SK-N-SH treated with all-trans-retinoic acid at 6 μM for 48 hours (cell line): ENCODE measurements at regions not wholly inside any gene's neighbourhood (a gene's known extent, or its start where the extent isn't known, plus 50 kb on each side); places are given as distances from the start of the nearest gene placed in this dataset.

Experiments used
- ARNTL ChIP-seq: fragments of 450-650 bp; formaldehyde crosslinking; IDR thresholded peaks from 2 replicates; pipeline ENCODE4 v1.5.0; 2020; ENCODE audit warnings: low read depth, mild to moderate bottlenecking, moderate library complexity, borderline replicate concordance
- BACH2 ChIP-seq: fragments of 250-450 bp; sonication (Bioruptor Pico); IDR thresholded peaks from 2 replicates; pipeline ENCODE4 v1.9.0; 2021; ENCODE audit warnings: mild to moderate bottlenecking, borderline replicate concordance
- CSDC2 ChIP-seq: fragments of 250-450 bp; sonication (Bioruptor Pico); IDR thresholded peaks from 2 replicates; pipeline ENCODE4 v1.5.0; 2020; ENCODE audit warnings: mild to moderate bottlenecking, moderate library complexity
- GLIS3 ChIP-seq: fragments of 250-450 bp; sonication (Bioruptor Pico); IDR thresholded peaks from 2 replicates; pipeline ENCODE4 v1.5.0; 2020; ENCODE audit warnings: mild to moderate bottlenecking, moderate library complexity
- OSR1 ChIP-seq: fragments of 250-450 bp; sonication (Bioruptor Pico); IDR thresholded peaks from 2 replicates; pipeline ENCODE4 v1.8.0; 2022; ENCODE audit warnings: moderate library complexity, mild to moderate bottlenecking, inconsistent platforms
- RARB ChIP-seq: fragments of 250-450 bp; sonication (Bioruptor Pico); IDR thresholded peaks from 2 replicates; pipeline ENCODE4 v1.8.0; 2021; ENCODE audit warnings: mild to moderate bottlenecking, moderate library complexity
- ZFP3 ChIP-seq: fragments of 250-450 bp; sonication (Bioruptor Pico); IDR thresholded peaks from 2 replicates; pipeline ENCODE4 v1.5.0; 2020; ENCODE audit warnings: mild to moderate bottlenecking, moderate library complexity
- ZFP30 ChIP-seq: fragments of 450-650 bp; formaldehyde crosslinking; IDR thresholded peaks from 2 replicates; pipeline ENCODE4 v1.5.0; 2022; ENCODE audit warnings: mild to moderate bottlenecking, moderate library complexity
- TF ChIP-seq, protein P1 (sequence below): fragments of 250-450 bp; sonication (Bioruptor Pico); IDR thresholded peaks from 2 replicates; pipeline ENCODE4 v1.8.0; 2020; ENCODE audit warnings: mild to moderate bottlenecking, moderate library complexity, borderline replicate concordance
- TF ChIP-seq, protein P2 (sequence below): fragments of 250-450 bp; sonication (Bioruptor Pico); IDR thresholded peaks from 2 replicates; pipeline ENCODE4 v1.5.0; 2020; ENCODE audit warnings: mild to moderate bottlenecking, moderate library complexity

DNA sequence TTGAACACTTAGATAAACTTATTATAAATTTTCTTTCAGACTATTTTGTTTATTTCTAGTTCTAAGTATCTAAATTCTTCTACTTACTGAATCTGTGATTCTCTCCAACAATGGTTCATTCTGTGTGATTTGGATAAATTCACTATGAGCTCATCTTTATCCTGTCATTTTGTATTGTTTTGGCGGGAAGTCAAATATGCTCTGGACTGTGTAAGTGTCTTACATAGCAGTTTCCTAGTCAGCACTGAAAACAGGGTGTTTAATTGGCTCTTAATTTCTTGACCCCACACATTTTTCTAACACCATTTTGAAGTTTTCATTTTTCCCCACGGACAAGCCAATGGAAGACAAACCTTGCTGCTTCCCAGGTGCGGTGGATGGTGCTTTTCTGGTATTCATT, 207.0 kb upstream of the ACO1 start:
- TF ChIP-seq, protein P1, sequence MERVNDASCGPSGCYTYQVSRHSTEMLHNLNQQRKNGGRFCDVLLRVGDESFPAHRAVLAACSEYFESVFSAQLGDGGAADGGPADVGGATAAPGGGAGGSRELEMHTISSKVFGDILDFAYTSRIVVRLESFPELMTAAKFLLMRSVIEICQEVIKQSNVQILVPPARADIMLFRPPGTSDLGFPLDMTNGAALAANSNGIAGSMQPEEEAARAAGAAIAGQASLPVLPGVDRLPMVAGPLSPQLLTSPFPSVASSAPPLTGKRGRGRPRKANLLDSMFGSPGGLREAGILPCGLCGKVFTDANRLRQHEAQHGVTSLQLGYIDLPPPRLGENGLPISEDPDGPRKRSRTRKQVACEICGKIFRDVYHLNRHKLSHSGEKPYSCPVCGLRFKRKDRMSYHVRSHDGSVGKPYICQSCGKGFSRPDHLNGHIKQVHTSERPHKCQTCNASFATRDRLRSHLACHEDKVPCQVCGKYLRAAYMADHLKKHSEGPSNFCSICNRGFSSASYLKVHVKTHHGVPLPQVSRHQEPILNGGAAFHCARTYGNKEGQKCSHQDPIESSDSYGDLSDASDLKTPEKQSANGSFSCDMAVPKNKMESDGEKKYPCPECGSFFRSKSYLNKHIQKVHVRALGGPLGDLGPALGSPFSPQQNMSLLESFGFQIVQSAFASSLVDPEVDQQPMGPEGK, result no peak
- TF ChIP-seq OSR1 (no peak), GLIS3 (no peak), ZFP3 (CRISPR knock-in tag) (no peak), CSDC2 (CRISPR knock-in tag) (no peak), ARNTL (CRISPR knock-in tag) (no peak), ZFP30 (CRISPR knock-in tag) (no peak), BACH2 (CRISPR knock-in tag) (no peak), RARB (CRISPR knock-in tag) (no peak)
- TF ChIP-seq, protein P2, sequence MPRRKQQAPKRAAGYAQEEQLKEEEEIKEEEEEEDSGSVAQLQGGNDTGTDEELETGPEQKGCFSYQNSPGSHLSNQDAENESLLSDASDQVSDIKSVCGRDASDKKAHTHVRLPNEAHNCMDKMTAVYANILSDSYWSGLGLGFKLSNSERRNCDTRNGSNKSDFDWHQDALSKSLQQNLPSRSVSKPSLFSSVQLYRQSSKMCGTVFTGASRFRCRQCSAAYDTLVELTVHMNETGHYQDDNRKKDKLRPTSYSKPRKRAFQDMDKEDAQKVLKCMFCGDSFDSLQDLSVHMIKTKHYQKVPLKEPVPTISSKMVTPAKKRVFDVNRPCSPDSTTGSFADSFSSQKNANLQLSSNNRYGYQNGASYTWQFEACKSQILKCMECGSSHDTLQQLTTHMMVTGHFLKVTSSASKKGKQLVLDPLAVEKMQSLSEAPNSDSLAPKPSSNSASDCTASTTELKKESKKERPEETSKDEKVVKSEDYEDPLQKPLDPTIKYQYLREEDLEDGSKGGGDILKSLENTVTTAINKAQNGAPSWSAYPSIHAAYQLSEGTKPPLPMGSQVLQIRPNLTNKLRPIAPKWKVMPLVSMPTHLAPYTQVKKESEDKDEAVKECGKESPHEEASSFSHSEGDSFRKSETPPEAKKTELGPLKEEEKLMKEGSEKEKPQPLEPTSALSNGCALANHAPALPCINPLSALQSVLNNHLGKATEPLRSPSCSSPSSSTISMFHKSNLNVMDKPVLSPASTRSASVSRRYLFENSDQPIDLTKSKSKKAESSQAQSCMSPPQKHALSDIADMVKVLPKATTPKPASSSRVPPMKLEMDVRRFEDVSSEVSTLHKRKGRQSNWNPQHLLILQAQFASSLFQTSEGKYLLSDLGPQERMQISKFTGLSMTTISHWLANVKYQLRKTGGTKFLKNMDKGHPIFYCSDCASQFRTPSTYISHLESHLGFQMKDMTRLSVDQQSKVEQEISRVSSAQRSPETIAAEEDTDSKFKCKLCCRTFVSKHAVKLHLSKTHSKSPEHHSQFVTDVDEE, result no peak
